HepG2 (cell line): ENCODE measurements at regions not wholly inside any gene's neighbourhood (a gene's known extent, or its start where the extent isn't known, plus 50 kb on each side); places are given as distances from the start of the nearest gene placed in this dataset.

Source experiments
- NPAS2 ChIP-seq: sonication (generic); formaldehyde crosslinking; IDR thresholded peaks from 2 replicates; pipeline ENCODE4 v1.8.0; 2022; ENCODE audit warnings: mild to moderate bottlenecking, missing genetic modification reagents, borderline replicate concordance
- SMAD1 ChIP-seq: sonication (generic); formaldehyde crosslinking; IDR thresholded peaks from 2 replicates; pipeline ENCODE4 v1.4.0; 2020; ENCODE audit warnings: missing genetic modification reagents, low read depth, mild to moderate bottlenecking, borderline replicate concordance
- ZSCAN29 ChIP-seq: sonication (generic); formaldehyde crosslinking; conservative IDR thresholded peaks from 2 replicates; pipeline ENCODE4 v1.4.0; 2020; ENCODE audit warnings: mild to moderate bottlenecking, missing genetic modification reagents
- TF ChIP-seq, protein P1 (sequence below), 2 experiments: sonication (generic) in 1 of 2; formaldehyde crosslinking in 1 of 2; IDR thresholded peaks; 2 replicates each; pipeline versions ENCODE4 v1.4.0 to v1.6.1; 2018 to 2020; ENCODE audit warnings: missing genetic modification reagents in 2 of 2, borderline replicate concordance in 1 of 2, low read depth in 1 of 2, mild to moderate bottlenecking in 1 of 2, missing biosample characterization in 1 of 2
- TF ChIP-seq, protein P2 (sequence below): IDR thresholded peaks from 2 replicates; pipeline ENCODE4 v1.6.1; 2012; ENCODE audit warnings: inconsistent platforms

DNA sequence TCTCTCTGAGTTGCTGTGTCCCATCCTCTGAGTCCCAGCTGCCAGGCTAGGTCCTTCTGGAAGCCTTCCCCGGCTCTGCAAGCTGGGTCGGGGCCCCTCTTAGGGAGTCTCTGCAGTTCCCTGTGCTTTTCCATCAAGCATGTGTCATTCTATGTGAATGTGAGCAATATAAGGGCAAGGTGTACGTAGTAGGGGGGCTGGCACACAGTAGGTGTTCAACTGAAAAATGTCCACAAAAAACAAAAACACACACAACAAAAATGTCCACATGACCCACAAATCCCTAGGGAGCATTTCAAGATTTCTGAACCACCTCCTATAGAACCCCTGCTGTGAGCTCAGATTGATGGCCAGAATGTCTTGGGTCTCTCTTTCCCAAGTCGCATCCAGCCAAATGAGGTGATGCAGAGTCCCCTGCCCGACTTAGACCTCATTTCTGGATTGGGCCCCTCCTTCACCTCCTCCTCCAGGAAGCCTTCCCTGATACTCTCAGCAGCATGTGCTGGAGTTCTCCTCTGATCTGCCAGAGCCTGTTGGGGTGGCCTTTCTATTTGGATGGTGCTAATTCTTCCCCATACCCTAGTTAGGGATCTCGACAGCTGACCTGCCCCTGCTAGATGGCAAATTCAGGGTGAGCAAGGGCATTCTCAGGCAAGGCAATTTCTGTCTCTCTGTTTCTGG is 196.1 kb upstream of the LHX5 start:
- TF ChIP-seq ZSCAN29 (CRISPR knock-in tag) (no peak), SMAD1 (CRISPR knock-in tag) (no peak), NPAS2 (no peak)
- TF ChIP-seq, protein P1, sequence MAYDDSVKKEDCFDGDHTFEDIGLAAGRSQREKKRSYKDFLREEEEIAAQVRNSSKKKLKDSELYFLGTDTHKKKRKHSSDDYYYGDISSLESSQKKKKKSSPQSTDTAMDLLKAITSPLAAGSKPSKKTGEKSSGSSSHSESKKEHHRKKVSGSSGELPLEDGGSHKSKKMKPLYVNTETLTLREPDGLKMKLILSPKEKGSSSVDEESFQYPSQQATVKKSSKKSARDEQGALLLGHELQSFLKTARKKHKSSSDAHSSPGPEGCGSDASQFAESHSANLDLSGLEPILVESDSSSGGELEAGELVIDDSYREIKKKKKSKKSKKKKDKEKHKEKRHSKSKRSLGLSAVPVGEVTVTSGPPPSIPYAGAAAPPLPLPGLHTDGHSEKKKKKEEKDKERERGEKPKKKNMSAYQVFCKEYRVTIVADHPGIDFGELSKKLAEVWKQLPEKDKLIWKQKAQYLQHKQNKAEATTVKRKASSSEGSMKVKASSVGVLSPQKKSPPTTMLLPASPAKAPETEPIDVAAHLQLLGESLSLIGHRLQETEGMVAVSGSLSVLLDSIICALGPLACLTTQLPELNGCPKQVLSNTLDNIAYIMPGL (CRISPR knock-in tag; IDR thresholded peaks at IDR 0.05; ENCODE audit: borderline replicate concordance in 1 of 2, low read depth in 1 of 2) = no peak
- TF ChIP-seq, protein P2, sequence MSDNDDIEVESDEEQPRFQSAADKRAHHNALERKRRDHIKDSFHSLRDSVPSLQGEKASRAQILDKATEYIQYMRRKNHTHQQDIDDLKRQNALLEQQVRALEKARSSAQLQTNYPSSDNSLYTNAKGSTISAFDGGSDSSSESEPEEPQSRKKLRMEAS = no peak
